HepG2 (cell line): ENCODE measurements at regions not wholly inside any gene's neighbourhood (a gene's known extent, or its start where the extent isn't known, plus 50 kb on each side); places are given as distances from the start of the nearest gene placed in this dataset.

Experiments used
- ATAC-seq: fragments of 200-7000 bp; cut with Tn5 transposase; 3 replicates; pipeline ENCODE4 v1.9.1; 2020; ENCODE audit warnings: mild to moderate bottlenecking, moderate library complexity
- BruUV-seq: library from RNA; stranded (reverse); fragments of 400-500 nt; replicated peaks from 2 replicates; lab custom pipeline; 2021; lab: Mats Ljungman, UMichigan
- CTCF ChIA-PET: fragments of 300-600 bp; formaldehyde crosslinking; extraction: SDS; loops from one replicate; lab custom pipeline; 2021; ENCODE audit warnings: low total read pairs, inconsistent platforms, low intra/inter-chr PET ratio; lab: Yijun Ruan, JAX
- POLR2A ChIA-PET: fragments of 350-600 bp; sonication (Branson Sonifier 250); formaldehyde crosslinking; loops from one replicate; lab custom pipeline; 2020; ENCODE audit warnings: antibody characterized with exemption, inconsistent platforms; lab: Yijun Ruan, JAX
- DNase-seq: peaks from one replicate; pipeline ENCODE4 v3.0.0-alpha.2; 2015; ENCODE audit warnings: low spot score
- FAIRE-seq: peaks from 3 replicates; lab custom pipeline; 2011; peaks lifted over from hg19 to GRCh38; lab: Jason Lieb, UNC
- H2AFZ ChIP-seq: one replicate; pipeline ENCODE4 v1.6.1; 2011; ENCODE audit warnings: low read length, inconsistent platforms
- H3K27ac ChIP-seq: fragments of 300-600 bp; 3 replicates; pipeline ENCODE4 v1.8.0; 2011; ENCODE audit warnings: mixed run types, mild to moderate bottlenecking, mixed read lengths, low read length, inconsistent platforms; ENCODE audit not compliant: insufficient read depth; ENCODE audit errors: extremely low read length
- H3K27me3 ChIP-seq, 2 experiments: fragments of 200-600 bp in 1 of 2; 2 replicates in 1 of 2; 3 replicates in 1 of 2; pipeline versions ENCODE4 v1.6.0 to v1.8.0; 2011; ENCODE audit warnings: low read length in 2 of 2, mild to moderate bottlenecking in 2 of 2, moderate library complexity in 2 of 2, inconsistent platforms in 1 of 2; ENCODE audit not compliant: insufficient read depth in 2 of 2, control insufficient read depth in 1 of 2
- H3K36me3 ChIP-seq, 2 experiments: fragments of 200-600 bp in 1 of 2; replicated peaks in 1 of 2; 2 replicates in 1 of 2; 3 replicates in 1 of 2; pipeline versions ENCODE4 v1.5.1 to v1.8.0; 2011; ENCODE audit warnings: low read length in 2 of 2, inconsistent platforms in 1 of 2; ENCODE audit not compliant: insufficient read depth in 2 of 2, control insufficient read depth in 1 of 2
- H3K4me1 ChIP-seq: 2 replicates; pipeline ENCODE4 v1.5.1; 2012; ENCODE audit warnings: low read length, inconsistent platforms; ENCODE audit not compliant: insufficient read depth
- H3K4me2 ChIP-seq: 2 replicates; pipeline ENCODE4 v1.6.0; 2011; ENCODE audit warnings: low read depth, low read length, inconsistent platforms
- H3K4me3 ChIP-seq, 3 experiments: fragments of 200-600 bp in 1 of 3; sonication (generic), shearing (Covaris generic) in 1 of 3; replicated peaks in 1 of 3; 2 replicates each; pipeline ENCODE4 v1.5.1; 2011 to 2016; ENCODE audit warnings: low read length in 3 of 3, inconsistent platforms in 2 of 3, low read depth in 2 of 3, mild to moderate bottlenecking in 2 of 3, control low read depth in 1 of 3, mixed read lengths in 1 of 3; ENCODE audit not compliant: insufficient read depth in 1 of 3
- H3K79me2 ChIP-seq: one replicate; pipeline ENCODE4 v1.6.1; 2011; ENCODE audit warnings: low read length, inconsistent platforms; ENCODE audit not compliant: insufficient read depth
- H3K9ac ChIP-seq: 2 replicates; pipeline ENCODE4 v1.6.0; 2011; ENCODE audit warnings: mild to moderate bottlenecking, low read depth, low read length, inconsistent platforms; ENCODE audit not compliant: insufficient read depth
- H3K9me3 ChIP-seq: 2 replicates; pipeline ENCODE4 v1.5.1; 2012; ENCODE audit warnings: mild to moderate bottlenecking, low read length
- H4K20me1 ChIP-seq: 2 replicates; pipeline ENCODE4 v1.6.0; 2011; ENCODE audit warnings: inconsistent platforms, mild to moderate bottlenecking, low read length, moderate library complexity; ENCODE audit not compliant: insufficient read depth
- ATRX ChIP-seq: sonication (generic); formaldehyde crosslinking; IDR thresholded peaks from 2 replicates; pipeline ENCODE4 v1.4.0; 2020; ENCODE audit warnings: missing genetic modification reagents, borderline replicate concordance
- CCDC6 ChIP-seq: sonication (generic); formaldehyde crosslinking; IDR thresholded peaks from 2 replicates; pipeline ENCODE4 v1.8.1; 2022; ENCODE audit warnings: mild to moderate bottlenecking, missing genetic modification reagents, moderate library complexity
- CHCHD3 ChIP-seq: sonication (generic); formaldehyde crosslinking; IDR thresholded peaks from 2 replicates; pipeline ENCODE4 v1.8.0; 2022; ENCODE audit warnings: mild to moderate bottlenecking, missing genetic modification reagents, moderate library complexity
- GLI4 ChIP-seq: sonication (generic); formaldehyde crosslinking; IDR thresholded peaks from 2 replicates; pipeline ENCODE4 v1.5.1; 2020; ENCODE audit warnings: missing genetic modification reagents, mild to moderate bottlenecking, moderate library complexity, borderline replicate concordance
- HNRNPL ChIP-seq: fragments of 200-400 bp; formaldehyde crosslinking; IDR thresholded peaks from 2 replicates; pipeline ENCODE4 v1.6.1; 2017; ENCODE audit warnings: mild to moderate bottlenecking, low read depth, low read length
- HOXA3 ChIP-seq: sonication (generic); formaldehyde crosslinking; IDR thresholded peaks from 2 replicates; pipeline ENCODE4 v1.5.0; 2020; ENCODE audit warnings: missing genetic modification reagents
- MIER3 ChIP-seq: IDR thresholded peaks from 2 replicates; pipeline ENCODE4 v1.6.1; 2016; ENCODE audit warnings: missing compliant biosample characterization, borderline replicate concordance
- MIXL1 ChIP-seq: IDR thresholded peaks from 2 replicates; pipeline ENCODE4 v1.6.1; 2016
- NFATC3 ChIP-seq: sonication (generic); formaldehyde crosslinking; IDR thresholded peaks from 2 replicates; pipeline ENCODE4 v1.5.1; 2020; ENCODE audit warnings: mild to moderate bottlenecking, missing genetic modification reagents
- NFKBIZ ChIP-seq: IDR thresholded peaks from 2 replicates; pipeline ENCODE4 v1.6.1; 2018; ENCODE audit warnings: missing genetic modification reagents, missing compliant biosample characterization
- RAD21 ChIP-seq: fragments of 450-650 bp; formaldehyde crosslinking; IDR thresholded peaks from 2 replicates; pipeline ENCODE4 v1.5.0; 2020; ENCODE audit warnings: mild to moderate bottlenecking
- RFXANK ChIP-seq: IDR thresholded peaks from 2 replicates; pipeline ENCODE4 v1.6.1; 2016
- TCF7 ChIP-seq: sonication (generic); IDR thresholded peaks from 2 replicates; pipeline ENCODE4 v1.6.1; 2016; ENCODE audit warnings: antibody characterized with exemption, low read depth
- ZNF678 ChIP-seq: sonication (generic); formaldehyde crosslinking; IDR thresholded peaks from 2 replicates; pipeline ENCODE4 v1.4.0; 2020; ENCODE audit warnings: mild to moderate bottlenecking, missing genetic modification reagents
- WGBS: methylation state at CpG from one replicate; pipeline ENCODE4 v1.1.6; 2017; ENCODE audit warnings: low lambda C conversion rate; 5-methylcytosine and 5-hydroxymethylcytosine counted together
- in situ Hi-C: cut with HindIII; loops from 2 replicates; pipeline ENCODE4 v1.10.0; 2017; ENCODE audit warnings: low pct_unique_long_range_greater_than_20kb; ENCODE audit not compliant: extremely low pct_ligation_motif_present
- intact Hi-C: fragments of 100-400 bp; cut with micrococcal nuclease; formaldehyde crosslinking; loops from one replicate; pipeline ENCODE4 v1.10.0; 2022; ENCODE audit not compliant: unreplicated experiment

GRCh38 chr4:152188801-152189200 lies 347.1 kb downstream of the FBXW7 start:
- H3K27me3 ChIP-seq, result peaks cover 0 to 10% of the 10 kb centered on the region in 2 experiments; a peak in 4 of 5 replicates
- H3K9ac ChIP-seq, result no peak overlapping the region
- no peak overlapping the region for H3K4me3 ChIP-seq
- intact Hi-C loops (no loop called here), in situ Hi-C loops (no loop called here)
- H3K79me2 ChIP-seq, result no peaks in the 10 kb centered on the region
- ChIA-PET POLR2A (no interaction called here), CTCF (no interaction called here)
- FAIRE-seq (no peak), ATAC-seq (no peak)
- H3K36me3 ChIP-seq, result no peaks in the 10 kb centered on the region
- no peak overlapping the region for H2AFZ ChIP-seq
- TF ChIP-seq MIER3 (CRISPR knock-in tag), result no peak
- TF ChIP-seq CCDC6 (CRISPR knock-in tag), result no peak
- no peak for TF ChIP-seq MIXL1 (CRISPR knock-in tag)
- TF ChIP-seq NFATC3 (CRISPR knock-in tag), result no peak
- no peak for TF ChIP-seq RAD21 (CRISPR knock-in tag)
- TF ChIP-seq TCF7, result no peak
- TF ChIP-seq GLI4 (CRISPR knock-in tag), result no peak
- TF ChIP-seq HOXA3 (CRISPR knock-in tag), result no peak
- TF ChIP-seq HNRNPL, result no peak
- no peak for TF ChIP-seq ATRX (CRISPR knock-in tag)
- no peak for TF ChIP-seq CHCHD3
- no peak for TF ChIP-seq NFKBIZ
- TF ChIP-seq RFXANK, result no peak
- no peak for TF ChIP-seq ZNF678
- TF ChIP-seq, all 625 proteins: peak for 0
- WGBS, result no CpG with 5 or more reads among the region's 4 CpGs
- BruUV-seq, result no TSS peak
- Histone ChIP-seq H3K4me2 (no peak overlapping the region), H3K27ac (no peak overlapping the region), H4K20me1 (no peaks in the 10 kb centered on the region), H3K4me1 (no peaks in the 10 kb centered on the region), H3K9me3 (no peaks in the 10 kb centered on the region)
- DNase-seq, result no peak
